NCI-H226 (cell line): ENCODE measurements at regions not wholly inside any gene's neighbourhood (a gene's known extent, or its start where the extent isn't known, plus 50 kb on each side); places are given as distances from the start of the nearest gene placed in this dataset.
A peak's percentile ranks its signal among the peaks of the same experiment; 100 is the strongest.

Source experiments
- DNase-seq: peaks from one replicate; pipeline ENCODE4 v3.0.0-alpha.2; 2015

GRCh38 chr4:30943356-30943755 lies 223.2 kb downstream of the PCDH7 start:
- DNase-seq, result no peak

DNA sequence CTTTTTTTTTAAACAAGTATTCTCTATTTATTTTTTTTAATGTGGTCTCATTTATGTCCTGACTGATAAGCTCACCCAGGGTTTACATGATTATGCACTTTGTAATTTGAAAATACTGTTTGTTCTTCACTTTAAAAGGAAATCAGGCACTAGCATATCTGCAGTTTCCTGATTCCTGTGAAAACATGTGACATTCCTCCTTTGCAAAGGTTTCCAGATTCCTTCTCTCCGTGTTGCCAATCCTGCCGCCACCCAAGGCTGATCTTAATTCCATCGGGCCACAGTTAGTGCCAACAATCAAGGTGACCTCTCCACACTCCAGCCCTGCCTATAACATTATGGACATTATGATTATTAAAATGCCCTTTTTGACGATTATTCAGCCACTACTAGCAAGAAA lies 225.4 kb downstream of the PCDH7 start:
- no peak for DNase-seq

DNA sequence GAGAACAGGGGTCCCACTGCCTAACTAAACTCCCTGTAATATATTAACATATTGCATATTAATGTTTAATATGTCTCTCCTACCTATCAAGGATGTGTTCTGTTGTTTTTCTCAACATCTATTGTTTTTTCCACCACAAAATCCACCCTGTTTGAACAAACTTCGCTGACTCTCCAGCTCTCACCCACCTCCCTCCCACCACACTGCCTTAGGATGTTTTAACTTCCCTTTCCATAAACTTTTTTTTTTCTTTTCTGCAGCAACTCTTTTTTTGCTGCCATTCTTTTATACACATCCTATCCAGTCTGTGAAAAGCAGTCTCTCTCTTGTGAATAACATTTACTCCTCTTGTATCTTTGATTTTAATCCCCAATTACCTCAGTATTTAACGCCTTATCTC lies 226.1 kb downstream of the PCDH7 start:
- DNase-seq, result no peak

GRCh38 chr4:30948653-30949052 lies 228.5 kb downstream of the PCDH7 start:
- peak; percentile 46 for DNase-seq

DNA sequence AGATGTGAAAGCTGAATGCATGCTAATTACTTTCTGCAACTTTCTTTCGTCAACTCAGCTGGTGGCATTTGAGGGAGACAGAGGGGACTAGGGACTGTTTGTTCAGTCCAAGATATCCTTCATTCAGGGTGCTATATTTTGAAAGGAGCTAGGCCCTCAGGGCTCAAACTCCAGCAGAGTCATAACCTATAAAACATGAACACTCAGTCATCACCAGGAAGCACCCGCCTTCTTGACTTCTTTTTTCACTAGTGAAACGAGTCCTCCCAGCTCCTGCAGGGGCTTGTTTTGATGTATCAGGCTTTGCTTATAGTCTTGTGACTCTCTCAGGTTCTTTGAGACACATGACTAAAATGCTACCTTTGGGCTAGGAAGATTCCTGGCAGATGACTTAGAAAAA lies 230.6 kb downstream of the PCDH7 start:
- DNase-seq, result peak; percentile 39

- DNase-seq, result peak; percentile 13
These were observed 232.5 kb downstream of the PCDH7 start for GRCh38 chr4:30952526-30953219.

DNA sequence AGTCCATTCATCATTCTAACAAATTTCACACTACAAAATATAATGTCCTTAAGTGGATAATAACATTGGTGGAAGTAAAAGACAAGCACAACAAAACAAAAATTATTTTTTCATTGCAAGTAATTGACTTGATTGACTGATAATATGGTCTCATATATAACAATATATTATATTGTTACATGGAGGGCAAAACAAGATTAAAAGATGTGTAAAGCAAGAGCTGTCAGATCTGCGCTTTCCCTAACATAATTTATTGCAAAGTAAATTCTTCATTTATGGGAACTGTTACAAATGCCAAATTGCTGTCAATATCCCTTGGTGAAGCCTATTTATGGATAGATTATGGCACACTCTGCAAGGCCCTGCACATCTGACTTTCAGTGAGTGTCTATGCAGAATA lies 233.6 kb downstream of the PCDH7 start:
- no peak for DNase-seq

- no peak for DNase-seq
These were observed 236.7 kb downstream of the PCDH7 start for GRCh38 chr4:30956916-30957315.

DNA sequence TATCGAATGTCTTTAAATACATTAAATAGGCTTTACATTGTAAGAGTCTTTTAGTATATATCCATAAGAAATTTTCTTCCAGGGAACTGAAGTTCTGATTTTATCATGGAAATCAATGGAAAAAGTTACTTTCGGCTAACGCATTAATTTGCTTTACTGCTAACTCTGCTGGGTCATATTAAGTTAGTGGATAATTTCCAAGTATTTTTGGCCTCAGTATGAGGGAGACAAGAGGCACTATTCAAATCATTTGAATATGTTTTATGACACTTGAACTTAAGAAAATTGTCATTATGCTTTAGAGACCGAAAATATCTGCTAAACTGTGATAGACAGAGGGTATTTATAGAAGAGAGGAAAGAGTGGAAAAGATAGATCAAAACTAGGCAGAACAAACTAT lies 237.5 kb downstream of the PCDH7 start:
- DNase-seq, result no peak

DNA sequence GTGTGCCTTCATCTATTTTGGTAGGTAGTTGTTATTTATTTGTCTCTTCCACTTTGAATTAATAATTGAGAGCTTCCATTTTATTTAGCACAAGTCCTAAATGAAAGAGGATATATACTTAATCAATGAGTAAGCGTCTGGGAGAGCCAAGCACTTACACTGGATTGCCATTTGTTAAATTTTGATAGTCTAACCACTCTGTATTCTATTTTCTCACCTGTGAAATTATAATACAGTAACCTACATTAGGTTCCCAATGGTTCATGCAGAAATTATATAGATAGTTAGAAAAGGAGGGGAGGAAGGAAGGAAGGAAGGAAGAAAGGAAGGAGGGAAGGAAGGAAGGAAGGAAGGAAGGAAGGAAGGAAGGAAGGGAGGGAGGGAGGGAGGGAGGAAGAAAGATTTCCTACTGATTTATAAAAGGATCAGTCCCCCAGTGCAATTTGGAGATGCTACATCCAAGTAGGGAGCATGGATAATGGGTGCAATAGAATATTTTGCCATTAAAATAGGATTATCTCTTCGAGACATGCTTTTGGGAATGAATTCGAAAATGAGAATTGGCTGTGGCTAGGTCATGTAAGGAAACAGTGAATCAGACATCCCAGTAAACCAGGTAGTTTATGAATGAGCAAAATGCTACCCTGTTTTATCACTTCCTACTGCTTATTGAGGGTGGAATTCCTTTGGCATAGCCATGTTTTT lies 239.8 kb downstream of the PCDH7 start:
- no peak for DNase-seq

DNA sequence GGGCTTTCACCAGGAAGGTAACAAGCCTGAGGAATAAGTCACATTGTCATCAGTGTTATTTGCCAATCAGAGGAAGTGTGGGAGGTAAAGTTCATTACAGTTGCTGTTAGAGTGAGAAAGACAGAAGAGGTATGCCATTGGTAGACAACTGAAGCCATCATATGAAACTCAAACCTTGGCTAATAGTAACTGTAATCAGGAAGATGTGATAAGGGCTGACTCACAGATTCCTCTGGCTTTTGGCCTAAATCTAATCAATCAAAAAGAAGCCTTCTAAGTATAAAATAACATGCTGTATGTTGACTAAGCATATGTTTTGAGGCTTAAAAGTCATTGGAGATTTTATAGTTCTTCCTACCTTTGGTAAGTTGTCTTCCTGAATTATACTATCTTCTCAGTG lies 242.8 kb downstream of the PCDH7 start:
- peak; percentile 82 for DNase-seq

GRCh38 chr4:30968926-30969325 lies 248.8 kb downstream of the PCDH7 start:
- no peak for DNase-seq

DNA sequence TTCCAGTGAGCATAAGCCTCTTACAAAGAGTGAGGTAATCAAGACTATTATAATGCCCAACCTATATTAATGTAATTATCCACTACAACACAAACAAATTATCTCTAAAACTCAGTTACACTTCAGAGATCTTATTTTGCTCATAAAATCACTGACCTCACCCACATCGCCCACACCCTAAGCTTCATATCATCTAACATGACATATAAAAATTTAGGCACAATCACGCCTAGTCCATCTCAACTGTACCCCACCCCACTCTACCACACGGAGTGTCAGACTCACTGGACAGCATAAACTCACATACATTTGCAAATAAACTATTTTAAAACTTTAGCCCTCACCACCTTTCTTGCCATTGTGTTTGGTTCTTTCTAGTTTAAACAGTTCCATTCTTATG lies 252.4 kb downstream of the PCDH7 start:
- DNase-seq, result no peak

DNA sequence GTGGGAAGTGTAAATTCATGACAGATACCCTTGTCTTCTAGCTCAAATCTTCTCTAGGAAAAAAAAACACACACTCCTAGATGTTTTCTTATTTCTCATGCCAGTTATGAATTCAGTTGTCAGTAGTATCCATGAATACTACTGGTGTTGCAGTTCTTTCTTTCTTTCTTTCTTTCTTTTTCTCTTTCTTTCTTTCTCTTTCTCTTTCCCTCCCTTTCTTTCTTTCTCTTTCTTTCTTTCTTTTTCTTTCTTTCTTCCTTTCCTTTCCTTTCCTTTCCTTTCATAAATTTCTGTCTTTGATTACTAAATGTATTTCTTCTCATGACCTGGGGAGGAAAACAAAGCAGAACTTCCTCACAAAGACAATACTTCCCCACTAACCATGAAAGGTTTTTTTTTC lies 253.8 kb downstream of the PCDH7 start:
- no peak for DNase-seq

GRCh38 chr4:30979402-30979801 lies 259.2 kb downstream of the PCDH7 start:
- no peak for DNase-seq

- DNase-seq, result no peak
These were observed 269.3 kb downstream of the PCDH7 start for GRCh38 chr4:30989508-30989907.

GRCh38 chr4:30996841-30997240 lies 276.7 kb downstream of the PCDH7 start:
- DNase-seq, result no peak

DNA sequence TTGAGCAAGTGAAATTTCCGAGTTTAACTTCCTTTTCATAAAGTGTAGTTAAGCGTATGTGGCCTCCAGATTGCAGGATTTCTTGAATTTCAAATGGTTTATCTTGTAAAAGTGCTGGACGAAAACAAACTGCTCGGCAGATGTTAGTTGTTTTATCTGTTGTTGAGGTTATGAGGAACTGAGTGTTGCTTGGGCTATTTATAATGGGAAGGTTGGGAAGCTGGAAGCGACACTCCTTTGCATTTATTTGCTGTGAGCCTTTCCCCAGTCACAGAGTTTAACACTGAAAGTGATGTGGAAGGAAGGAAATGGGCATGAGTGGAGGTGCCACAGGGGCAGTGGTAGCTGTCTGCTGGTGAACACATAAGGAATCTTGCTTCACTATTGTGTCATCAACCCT lies 284.9 kb downstream of the PCDH7 start:
- no peak for DNase-seq

GRCh38 chr4:31007858-31008257 lies 287.7 kb downstream of the PCDH7 start:
- DNase-seq, result no peak

DNA sequence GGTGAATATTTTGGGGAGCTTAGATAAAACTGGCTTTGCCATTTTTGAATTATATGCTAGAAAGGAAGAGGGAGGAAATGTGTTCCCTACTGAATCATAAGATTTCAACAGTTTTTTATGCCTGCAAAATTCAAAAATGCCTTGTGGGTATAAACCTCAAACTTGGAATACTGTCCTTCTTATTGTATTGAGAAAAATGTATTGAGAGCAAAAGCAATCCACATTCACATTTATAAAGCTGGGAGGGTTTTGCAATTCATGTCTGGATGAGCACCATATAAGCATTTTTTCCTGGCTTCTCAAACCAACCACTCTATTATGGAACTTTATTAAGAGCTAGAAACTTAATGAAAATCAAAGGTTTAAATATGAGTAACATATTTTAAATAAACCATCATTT lies 289.8 kb downstream of the PCDH7 start:
- no peak for DNase-seq

DNA sequence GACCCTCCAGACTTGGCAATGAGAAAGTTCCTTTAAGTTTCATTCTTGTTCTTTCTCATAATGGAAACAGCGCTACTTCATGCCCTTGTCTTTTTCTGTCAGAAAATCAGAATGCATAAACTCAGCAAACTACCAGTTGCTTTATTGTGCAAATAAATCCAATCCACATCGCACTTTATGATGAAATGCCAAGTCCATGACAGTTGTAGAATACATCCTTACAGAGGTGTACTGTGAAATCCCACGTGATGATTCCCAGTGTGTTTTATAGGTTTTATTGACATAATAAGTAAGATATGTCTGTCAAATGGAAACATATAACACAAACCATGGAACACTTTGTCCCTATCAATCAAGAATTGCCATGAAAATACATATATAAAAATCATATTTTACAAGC lies 295.0 kb downstream of the PCDH7 start:
- no peak for DNase-seq

GRCh38 chr4:31016322-31017061 lies 296.3 kb downstream of the PCDH7 start:
- no peak for DNase-seq

GRCh38 chr4:31020363-31020762 lies 300.2 kb downstream of the PCDH7 start:
- DNase-seq, result no peak

GRCh38 chr4:31021008-31021407 lies 300.8 kb downstream of the PCDH7 start:
- no peak for DNase-seq
